T47D (cell line): ENCODE measurements at regions not wholly inside any gene's neighbourhood (a gene's known extent, or its start where the extent isn't known, plus 50 kb on each side); places are given as distances from the start of the nearest gene placed in this dataset.
"Not testable (repeated sequence)": the region's sequence is repeated elsewhere in the genome, so short reads cannot be mapped to it uniquely, and the experiment has no call there.

Experiments used
- DNase-seq, 2 experiments: peaks; one replicate each; pipeline versions ENCODE4 v3.0.0 to v3.0.0-alpha.2; 2011 to 2012; ENCODE audit warnings: low read depth in 1 of 2, low spot score in 1 of 2
- JUND ChIP-seq: IDR thresholded peaks from 2 replicates; pipeline ENCODE4 v1.6.1; 2012; ENCODE audit warnings: low read depth
- in situ Hi-C: cut with HindIII; loops from 2 replicates; pipeline ENCODE4 v1.10.0; 2016; ENCODE audit warnings: low sequenced_read_pairs, low pct_unique_long_range_greater_than_20kb

DNA sequence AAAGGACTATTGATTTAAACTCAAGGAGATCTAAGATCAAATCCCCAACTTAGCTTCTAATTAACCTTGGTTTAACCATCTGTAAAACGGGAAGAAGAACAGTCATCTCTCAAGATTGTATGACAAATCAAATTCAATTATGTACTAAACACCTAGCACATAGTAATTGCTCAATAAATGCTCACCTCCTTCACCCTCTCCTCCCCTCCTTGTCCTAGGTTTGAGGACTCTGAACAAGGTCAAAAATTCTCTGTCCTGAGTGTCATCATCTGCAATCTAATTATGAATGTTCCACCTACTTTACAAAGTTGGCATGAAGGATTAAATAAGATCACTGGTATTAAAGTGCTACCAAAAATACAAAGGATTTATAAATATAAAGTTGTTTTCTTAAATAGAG lies 320.1 kb upstream of the PPARGC1A start:
- DNase-seq: no peak
- in situ Hi-C loops: no loop called here
- TF ChIP-seq JUND: no peak

DNA sequence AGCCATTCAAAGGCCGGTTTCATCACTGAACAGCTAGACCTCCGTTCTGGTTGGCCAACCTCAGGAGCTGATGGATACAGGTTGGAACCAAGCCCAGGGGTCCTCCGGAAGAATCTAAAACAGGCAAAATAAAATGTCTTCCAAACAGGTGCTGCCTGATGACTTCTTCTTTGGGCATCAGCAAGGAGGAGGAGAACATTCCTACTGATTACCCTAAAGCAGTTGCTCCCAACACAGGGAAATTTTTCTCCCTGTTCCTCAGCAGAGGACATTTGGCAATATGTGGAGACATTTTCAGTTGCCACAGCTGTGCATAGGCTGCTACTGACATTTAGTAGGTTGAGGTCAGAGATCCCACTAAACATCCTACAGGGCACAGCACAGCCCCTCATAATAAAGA lies 319.3 kb upstream of the PPARGC1A start:
- no peak for DNase-seq
- in situ Hi-C loops: no loop called here

DNA sequence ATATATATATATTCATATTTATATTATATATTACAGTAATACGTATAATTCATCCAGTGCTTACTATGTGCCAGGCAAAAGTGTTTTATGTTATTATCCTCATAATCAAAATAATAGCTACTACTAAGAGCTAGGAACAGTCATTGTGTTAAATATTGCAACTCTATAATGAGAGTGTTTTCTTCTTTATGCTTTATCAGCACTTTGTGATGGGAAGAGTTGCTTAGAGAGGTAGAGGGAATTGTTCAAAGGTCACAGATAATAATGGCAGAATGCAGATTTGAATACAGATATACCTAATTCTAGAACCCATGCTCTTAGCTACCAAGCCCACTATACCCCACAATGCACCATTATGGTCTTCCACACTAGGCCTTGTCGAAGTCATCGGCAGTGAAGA lies 318.8 kb upstream of the PPARGC1A start:
- DNase-seq: no peak
- in situ Hi-C loops: no loop called here
- no peak for TF ChIP-seq JUND

More for the DNA sequence above, 319.3 kb upstream of the PPARGC1A start:
- no peak for TF ChIP-seq JUND

DNA sequence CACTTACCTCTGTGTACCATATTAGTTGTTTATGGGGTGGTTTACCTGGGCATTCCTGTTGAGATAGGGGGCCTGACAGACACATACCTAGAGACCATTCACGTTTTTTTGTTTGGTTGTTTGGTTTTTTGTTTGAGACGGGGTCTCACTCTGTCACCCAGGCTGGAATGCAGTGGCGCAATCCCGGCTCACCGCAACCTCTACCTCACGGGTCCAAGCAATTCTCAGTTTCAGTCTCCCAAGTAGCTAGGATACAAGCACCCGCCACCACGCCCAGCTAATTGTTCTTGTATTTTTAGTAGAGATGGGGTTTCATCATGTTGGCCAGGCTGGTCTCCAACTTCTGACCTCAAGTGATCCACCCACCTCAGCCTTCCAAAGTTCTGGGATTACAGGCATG lies 314.9 kb upstream of the PPARGC1A start:
- in situ Hi-C loops, DNase-seq: not testable (repeated sequence)

DNA sequence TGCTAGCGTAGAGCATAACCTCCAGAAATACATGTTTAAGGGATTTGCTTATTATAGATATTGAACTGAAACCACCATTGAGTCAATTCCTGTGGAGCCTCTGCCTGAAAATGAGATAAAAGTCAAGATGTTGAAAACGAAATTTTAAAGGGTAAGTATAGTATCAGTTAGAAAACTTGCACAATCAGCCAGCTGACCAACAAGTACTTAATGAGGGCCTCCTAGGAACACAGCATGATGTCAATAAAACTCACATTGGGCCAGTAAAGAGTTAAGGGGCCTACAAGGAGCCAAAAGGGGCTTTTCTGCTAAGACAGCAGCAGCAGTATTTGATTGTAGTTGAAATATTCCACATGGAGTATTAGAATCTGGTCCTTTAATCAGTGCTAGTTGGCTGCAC lies 314.1 kb upstream of the PPARGC1A start:
- no peak for DNase-seq
- TF ChIP-seq JUND: no peak
- in situ Hi-C loops: no loop called here

DNA sequence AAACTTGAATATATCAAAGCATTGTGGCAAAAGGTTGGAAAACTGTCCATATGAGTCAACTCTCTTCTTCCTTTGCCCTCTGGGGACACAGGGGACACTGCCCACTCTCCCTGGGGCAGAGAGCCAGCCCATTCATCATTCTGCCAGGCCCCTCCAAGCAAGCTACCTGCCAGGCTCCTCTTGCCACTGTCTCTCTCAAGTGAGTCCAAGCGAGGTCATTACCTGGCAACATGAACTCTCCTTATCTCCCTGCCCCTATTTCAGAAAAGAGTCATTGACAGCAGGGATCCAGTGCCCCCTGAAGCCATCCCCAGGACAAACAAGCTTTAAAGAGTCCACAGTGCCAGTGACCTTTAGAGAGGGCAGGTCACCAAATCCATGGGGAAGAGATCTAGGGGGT lies 312.7 kb upstream of the PPARGC1A start:
- in situ Hi-C loops: no loop called here
- DNase-seq: no peak
- TF ChIP-seq JUND: no peak

DNA sequence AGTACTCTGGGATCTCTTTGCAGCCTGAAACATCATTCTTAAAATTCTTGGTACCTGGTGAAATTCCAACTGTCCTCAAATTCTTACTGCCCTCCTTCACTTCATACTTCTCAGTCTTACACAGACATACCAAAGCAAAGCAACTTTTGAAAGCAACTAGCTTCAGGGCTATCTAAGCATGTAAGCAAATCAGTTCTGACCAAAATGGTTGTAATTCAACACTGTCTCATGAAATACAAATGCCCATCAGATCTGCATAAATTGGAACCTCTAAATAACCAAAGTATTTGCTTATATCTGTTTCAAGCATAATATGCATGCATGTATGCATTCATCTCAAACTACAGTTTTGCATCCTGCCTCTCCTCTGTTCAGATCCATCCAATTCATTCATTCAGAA lies 308.1 kb upstream of the PPARGC1A start:
- in situ Hi-C loops: no loop called here
- no peak for DNase-seq

DNA sequence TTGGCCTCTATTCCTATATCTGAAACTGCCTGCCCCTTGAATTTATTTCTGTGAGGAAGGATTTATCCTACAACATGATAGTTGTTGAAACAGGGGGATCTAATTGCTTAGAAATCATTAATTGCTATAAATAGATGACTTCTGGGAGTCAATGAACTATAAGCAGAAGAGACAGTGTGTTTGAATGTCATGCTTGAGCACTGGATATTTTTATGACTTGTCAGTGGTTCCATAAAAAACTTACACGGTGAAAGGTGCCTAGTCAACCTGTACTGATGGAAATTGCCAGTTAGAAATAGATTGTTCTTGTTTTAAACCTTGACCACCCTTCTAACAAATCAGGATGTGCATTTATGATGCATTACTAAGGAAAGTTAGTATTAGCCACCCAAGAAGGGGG lies 306.9 kb upstream of the PPARGC1A start:
- no peak for DNase-seq
- no peak for TF ChIP-seq JUND
- in situ Hi-C loops: no loop called here

More for the DNA sequence above, 308.1 kb upstream of the PPARGC1A start:
- no peak for TF ChIP-seq JUND

DNA sequence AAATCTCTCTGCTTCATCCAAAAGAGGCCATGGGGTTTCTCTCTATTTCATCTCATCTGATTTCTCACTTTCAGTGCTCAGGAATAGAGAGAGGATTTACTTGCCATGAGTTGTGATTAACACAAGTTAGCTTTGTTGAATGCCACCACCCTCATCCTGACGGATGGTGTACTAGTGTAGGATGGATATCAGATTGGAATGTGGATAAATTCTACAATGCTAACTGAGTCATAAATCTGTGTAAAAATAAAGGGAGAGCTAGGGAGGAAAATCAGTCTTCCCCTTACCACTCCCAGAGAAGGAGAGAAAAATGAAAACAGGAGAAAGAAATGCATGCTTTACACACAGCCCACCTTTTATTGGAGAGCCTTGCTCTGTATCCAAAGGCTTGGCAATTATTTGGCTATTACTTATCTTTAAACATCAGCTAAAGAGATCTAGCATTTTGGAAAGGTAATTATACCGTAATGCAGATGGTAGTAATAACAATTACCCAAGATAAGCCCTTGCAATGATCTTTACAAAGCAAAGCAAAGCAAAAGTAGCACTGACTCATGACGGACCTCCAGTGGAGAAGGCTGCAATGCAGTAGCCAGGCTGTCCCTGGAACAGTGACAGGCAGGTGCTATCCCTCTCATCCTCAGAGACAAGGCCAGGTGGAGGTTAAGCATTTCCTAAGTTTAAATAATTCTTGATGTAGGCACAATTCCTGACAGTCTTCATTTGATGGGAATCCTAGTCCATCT lies 306.3 kb upstream of the PPARGC1A start:
- no peak for DNase-seq
- in situ Hi-C loops: no loop called here
- no peak for TF ChIP-seq JUND

DNA sequence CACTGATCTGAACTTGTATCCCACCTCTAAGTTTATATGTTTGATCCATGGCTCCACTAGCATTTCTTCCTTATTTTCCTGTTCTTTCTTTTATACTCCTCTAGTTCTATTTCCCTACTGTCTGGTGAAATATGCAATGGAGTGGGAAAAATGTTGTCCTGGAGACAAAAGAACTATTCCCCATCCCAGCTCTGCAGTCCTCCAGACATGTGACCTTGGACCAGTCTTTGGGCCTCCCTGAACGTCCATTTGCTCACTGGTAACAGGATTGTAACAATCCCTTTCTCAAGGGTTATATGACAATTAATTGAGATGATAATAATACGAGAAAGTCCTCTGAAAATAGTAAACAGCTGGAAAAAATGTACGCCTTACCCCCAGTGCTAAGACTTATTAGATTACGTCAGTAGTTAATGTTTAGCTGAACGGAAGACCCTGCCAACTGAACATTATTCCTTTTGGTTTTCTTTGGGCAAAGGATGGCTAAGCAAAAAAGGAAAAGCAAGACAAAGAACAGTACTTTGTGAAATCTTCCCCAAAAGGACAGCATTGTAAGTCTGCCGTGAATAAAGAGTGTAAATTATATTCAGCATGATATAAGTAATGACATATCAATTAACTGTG lies 302.3 kb upstream of the PPARGC1A start:
- TF ChIP-seq JUND: no peak
- in situ Hi-C loops: no loop called here
- no peak for DNase-seq

DNA sequence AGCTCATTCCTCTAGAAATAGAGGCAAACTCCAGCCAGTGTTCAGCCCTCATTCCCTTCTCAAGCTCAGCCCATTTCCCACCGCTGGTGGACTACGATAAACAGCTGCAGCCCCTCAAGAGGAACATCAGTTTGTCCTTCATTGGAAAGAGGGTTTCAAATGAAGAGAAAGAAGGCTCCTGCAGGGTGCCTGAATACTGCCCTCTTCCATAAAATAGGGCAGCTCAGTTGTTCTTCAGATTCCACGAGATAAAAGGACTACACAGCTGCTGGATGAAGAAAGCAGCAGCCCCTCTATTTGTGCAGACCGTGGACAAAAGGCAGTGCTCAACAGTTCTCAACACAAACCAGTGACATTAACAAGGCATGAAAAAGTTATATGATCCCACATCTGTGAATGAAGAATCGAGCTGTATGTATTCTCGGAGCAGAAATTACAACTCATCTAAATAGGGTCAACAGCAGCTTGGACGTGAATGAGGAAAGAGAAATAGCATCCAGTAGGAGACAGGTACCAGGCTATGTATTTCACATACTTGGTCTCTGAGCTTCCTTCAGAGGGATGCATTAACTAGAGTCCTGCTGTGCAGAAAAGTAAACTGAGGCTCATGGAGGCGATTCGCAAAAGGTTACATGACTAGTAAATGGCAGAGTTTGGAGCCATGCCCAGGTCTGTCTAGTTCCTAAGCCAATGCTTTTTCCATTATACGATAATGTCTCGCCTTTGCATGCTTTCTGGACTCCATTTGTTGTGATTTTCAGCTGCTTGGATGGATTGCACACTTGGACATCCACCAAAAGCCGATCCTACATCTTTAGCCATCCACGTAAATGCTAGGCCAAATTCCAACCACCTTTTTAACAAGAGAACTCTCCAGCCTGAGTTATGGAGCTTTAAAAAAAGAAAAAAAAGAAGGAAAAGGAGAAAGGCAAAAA lies 301.2 kb upstream of the PPARGC1A start:
- DNase-seq: no peak
- no peak for TF ChIP-seq JUND
- in situ Hi-C loops: no loop called here

DNA sequence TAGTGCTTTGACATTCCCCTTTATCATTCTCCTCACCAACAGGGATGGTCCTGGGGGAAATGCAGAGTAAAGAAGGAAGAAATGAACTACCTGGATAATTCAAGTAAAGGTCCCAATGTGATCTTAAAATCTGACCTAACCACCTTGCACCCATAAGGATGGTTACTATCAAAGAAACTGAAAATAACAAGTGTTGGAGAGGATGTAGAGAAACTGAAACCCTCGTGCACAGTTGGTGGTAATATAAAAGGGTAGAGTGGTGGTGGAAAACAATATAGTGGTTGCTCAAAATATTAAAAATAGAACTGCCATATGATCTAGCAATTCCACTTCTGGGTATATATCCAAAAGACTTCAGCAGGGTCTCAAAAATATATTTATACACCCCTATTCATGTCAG lies 298.6 kb upstream of the PPARGC1A start:
- no peak for DNase-seq
- TF ChIP-seq JUND: no peak
- in situ Hi-C loops: no loop called here

DNA sequence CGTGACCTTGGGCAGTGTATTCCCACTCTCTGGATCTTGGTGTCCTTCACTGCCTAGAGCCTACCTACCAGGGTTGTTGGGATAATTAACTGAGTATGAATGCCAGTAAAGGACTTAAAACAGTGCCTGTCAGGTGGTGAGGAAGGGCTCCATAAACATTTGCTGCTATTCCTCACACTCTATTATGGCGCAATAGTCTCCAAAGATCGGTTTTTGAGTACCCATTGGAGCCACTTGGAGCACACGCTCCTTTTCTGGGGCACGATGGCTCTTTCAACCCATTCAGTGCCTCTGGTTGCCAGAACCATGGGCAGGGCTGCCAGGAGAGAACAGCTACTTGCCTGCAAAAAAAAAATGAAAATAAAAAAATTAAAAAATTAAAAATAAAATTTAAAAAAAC lies 296.6 kb upstream of the PPARGC1A start:
- in situ Hi-C loops: no loop called here

More for the DNA sequence above, 296.6 kb upstream of the PPARGC1A start:
- TF ChIP-seq JUND: no peak
- DNase-seq: no peak
